ENCODE measurements at regions not wholly inside any gene's neighbourhood (a gene's known extent, or its start where the extent isn't known, plus 50 kb on each side); places are given as distances from the start of the nearest gene placed in this dataset.

GRCh38 chr7:41167836-41168235, 535.1 kb downstream of the INHBA start:
- Histone ChIP-seq H3K79me2 (replicated peaks; ENCODE audit: insufficient read depth, low read length) (no peaks in the 10 kb centered on the region), H3K9ac (ENCODE audit: low read length) (no peak overlapping the region), H3K9me3 (ENCODE audit: low read length) (no peaks in the 10 kb centered on the region), H4K20me1 (ENCODE audit: insufficient read depth) (no peaks in the 10 kb centered on the region), H3K36me3 (ENCODE audit: insufficient read depth, low read length) (no peaks in the 10 kb centered on the region), H3K4me2 (ENCODE audit: low read length) (no peak overlapping the region), H3F3A (ENCODE audit: insufficient read depth, low read length, poor library complexity, severe bottlenecking) (no peaks in the 10 kb centered on the region), H3K4me3 (ENCODE audit: low read length) (no peak overlapping the region), H3K9me2 (ENCODE audit: insufficient read depth, low read length) (no peaks in the 10 kb centered on the region), H3K27me3 (ENCODE audit: insufficient read depth, low read depth, low read length) (no peaks in the 10 kb centered on the region), H2AFZ (ENCODE audit: low read depth, low read length) (no peak overlapping the region), H3K27ac (ENCODE audit: low read length) (no peak overlapping the region)
- TF ChIP-seq REST (IDR thresholded peaks at IDR 0.05; ENCODE audit: borderline replicate concordance) (no peak), CTCF (IDR thresholded peaks at IDR 0.05; ENCODE audit: poor library complexity, severe bottlenecking) (no peak), EZH2 (IDR thresholded peaks at IDR 0.05; ENCODE audit: borderline replicate concordance, insufficient read depth, low read length, poor library complexity, severe bottlenecking) (no peak), TAF1 (IDR thresholded peaks at IDR 0.05; ENCODE audit: low read depth) (no peak), SMC3 (conservative IDR thresholded peaks at IDR 0.05; ENCODE audit: poor library complexity) (no peak), POLR2AphosphoS5 (IDR thresholded peaks at IDR 0.05) (no peak), RAD21 (conservative IDR thresholded peaks at IDR 0.05) (no peak), MXI1 (conservative IDR thresholded peaks at IDR 0.05; ENCODE audit: poor library complexity, severe bottlenecking) (no peak)

- Histone ChIP-seq H3K9me3 (ENCODE audit: low read length) (no peaks in the 10 kb centered on the region), H3K27ac (ENCODE audit: low read length) (no peak overlapping the region), H3K4me2 (ENCODE audit: low read length) (no peak overlapping the region), H3K9me2 (ENCODE audit: insufficient read depth, low read length) (no peaks in the 10 kb centered on the region), H3K9ac (ENCODE audit: low read length) (no peak overlapping the region), H2AFZ (ENCODE audit: low read depth, low read length) (no peak overlapping the region), H3K36me3 (ENCODE audit: insufficient read depth, low read length) (no peaks in the 10 kb centered on the region), H3K27me3 (ENCODE audit: insufficient read depth, low read depth, low read length) (no peaks in the 10 kb centered on the region), H3K79me2 (replicated peaks; ENCODE audit: insufficient read depth, low read length) (no peaks in the 10 kb centered on the region), H4K20me1 (ENCODE audit: insufficient read depth) (no peaks in the 10 kb centered on the region), H3K4me3 (ENCODE audit: low read length) (no peak overlapping the region), H3F3A (ENCODE audit: insufficient read depth, low read length, poor library complexity, severe bottlenecking) (no peaks in the 10 kb centered on the region)
- TF ChIP-seq EP300 (conservative IDR thresholded peaks at IDR 0.05; ENCODE audit: poor library complexity, severe bottlenecking) (no peak), REST (IDR thresholded peaks at IDR 0.05; ENCODE audit: borderline replicate concordance) (no peak), RAD21 (conservative IDR thresholded peaks at IDR 0.05) (no peak), SMC3 (conservative IDR thresholded peaks at IDR 0.05; ENCODE audit: poor library complexity) (no peak), MXI1 (conservative IDR thresholded peaks at IDR 0.05; ENCODE audit: poor library complexity, severe bottlenecking) (no peak), CTCF (IDR thresholded peaks at IDR 0.05; ENCODE audit: poor library complexity, severe bottlenecking) (no peak), POLR2AphosphoS5 (IDR thresholded peaks at IDR 0.05) (no peak), EZH2 (IDR thresholded peaks at IDR 0.05; ENCODE audit: borderline replicate concordance, insufficient read depth, low read length, poor library complexity, severe bottlenecking) (no peak), TAF1 (IDR thresholded peaks at IDR 0.05; ENCODE audit: low read depth) (no peak)
These were observed 538.5 kb downstream of the INHBA start for GRCh38 chr7:41164440-41164839.

Data from neural cell (in vitro differentiated cells).